Mesothelial cell of epicardium (in vitro differentiated cells): ENCODE measurements at regions not wholly inside any gene's neighbourhood (a gene's known extent, or its start where the extent isn't known, plus 50 kb on each side); places are given as distances from the start of the nearest gene placed in this dataset.

Experiments
- DNase-seq, 2 experiments: peaks; one replicate each; pipeline ENCODE4 v3.0.0; 2021; ENCODE audit warnings: low spot score in 2 of 2; ENCODE audit not compliant: unreplicated experiment in 2 of 2
- H3K27ac Mint-ChIP-seq: 2 replicates; pipeline ENCODE4 v1.8.0; 2021; ENCODE audit warnings: mixed read lengths
- H3K27me3 Mint-ChIP-seq: 2 replicates; pipeline ENCODE4 v1.8.0; 2021; ENCODE audit warnings: low read depth, mixed read lengths
- H3K36me3 Mint-ChIP-seq: 2 replicates; pipeline ENCODE4 v1.8.0; 2021; ENCODE audit warnings: mixed read lengths
- H3K4me1 Mint-ChIP-seq: 2 replicates; pipeline ENCODE4 v1.8.0; 2021; ENCODE audit warnings: mixed read lengths
- H3K4me3 Mint-ChIP-seq: 2 replicates; pipeline ENCODE4 v1.8.0; 2021; ENCODE audit warnings: mild to moderate bottlenecking, moderate library complexity, mixed read lengths
- H3K9me3 Mint-ChIP-seq: 2 replicates; pipeline ENCODE4 v1.8.0; 2021; ENCODE audit warnings: mixed read lengths
- CTCF ChIP-seq: fragments of 200-600 bp; sonication (generic); IDR thresholded peaks from one replicate; pipeline ENCODE4 v1.5.0; 2021; ENCODE audit warnings: antibody characterized with exemption; ENCODE audit not compliant: unreplicated experiment

GRCh38 chr2:18062892-18063291 is 184.4 kb downstream of the KCNS3 start:
- Mint-ChIP-seq H3K9me3 (no peaks in the 10 kb centered on the region), H3K36me3 (no peaks in the 10 kb centered on the region), H3K4me3 (no peak overlapping the region), H3K27me3 (peaks cover 13% of the 10 kb centered on the region), H3K4me1 (peaks cover 34% of the 10 kb centered on the region), H3K27ac (no peak overlapping the region)
- TF ChIP-seq CTCF: no peak
- DNase-seq: no peak

- TF ChIP-seq CTCF: no peak
- peaks cover 24% of the 10 kb centered on the region for H3K4me1 Mint-ChIP-seq
- no peak overlapping the region for H3K27ac Mint-ChIP-seq
- DNase-seq: no peak
- H3K9me3 Mint-ChIP-seq: no peaks in the 10 kb centered on the region
- peaks cover 14% of the 10 kb centered on the region for H3K27me3 Mint-ChIP-seq
- no peak overlapping the region for H3K4me3 Mint-ChIP-seq
- no peaks in the 10 kb centered on the region for H3K36me3 Mint-ChIP-seq
These were observed 183.2 kb downstream of the KCNS3 start for GRCh38 chr2:18061717-18062116.

- H3K36me3 Mint-ChIP-seq: no peaks in the 10 kb centered on the region
- H3K27ac Mint-ChIP-seq: no peak overlapping the region
- H3K27me3 Mint-ChIP-seq: peaks cover 30% of the 10 kb centered on the region
- DNase-seq: no peak
- no peak overlapping the region for H3K4me3 Mint-ChIP-seq
- H3K4me1 Mint-ChIP-seq: no peaks in the 10 kb centered on the region
- no peak for TF ChIP-seq CTCF
- peaks cover 17% of the 10 kb centered on the region for H3K9me3 Mint-ChIP-seq
These were observed 179.2 kb downstream of the KCNS3 start for GRCh38 chr2:18057657-18058056.

- Mint-ChIP-seq H3K27me3 (peaks cover 30% of the 10 kb centered on the region), H3K27ac (no peak overlapping the region), H3K9me3 (peaks cover 17% of the 10 kb centered on the region), H3K4me3 (no peak overlapping the region), H3K4me1 (no peaks in the 10 kb centered on the region), H3K36me3 (no peaks in the 10 kb centered on the region)
- no peak for TF ChIP-seq CTCF
- DNase-seq: no peak
These were observed 176.8 kb downstream of the KCNS3 start for GRCh38 chr2:18055290-18055689.

GRCh38 chr2:18050001-18050400 is 171.5 kb downstream of the KCNS3 start:
- peaks cover 17% of the 10 kb centered on the region for H3K4me1 Mint-ChIP-seq
- no peak for TF ChIP-seq CTCF
- DNase-seq: no peak
- peaks cover 24% of the 10 kb centered on the region for H3K9me3 Mint-ChIP-seq
- H3K27ac Mint-ChIP-seq: no peak overlapping the region
- H3K36me3 Mint-ChIP-seq: no peaks in the 10 kb centered on the region
- H3K4me3 Mint-ChIP-seq: no peak overlapping the region
- peaks cover 20% of the 10 kb centered on the region for H3K27me3 Mint-ChIP-seq

GRCh38 chr2:18049325-18049724 is 170.9 kb downstream of the KCNS3 start:
- Mint-ChIP-seq H3K27me3 (peaks cover 16% of the 10 kb centered on the region), H3K27ac (no peak overlapping the region), H3K36me3 (no peaks in the 10 kb centered on the region), H3K4me3 (no peak overlapping the region), H3K9me3 (peaks cover 21% of the 10 kb centered on the region), H3K4me1 (peaks cover 17% of the 10 kb centered on the region)
- no peak for DNase-seq
- no peak for TF ChIP-seq CTCF
